ENCODE measurements at regions not wholly inside any gene's neighbourhood (a gene's known extent, or its start where the extent isn't known, plus 50 kb on each side); places are given as distances from the start of the nearest gene placed in this dataset.

GRCh38 chr5:136423944-136424606 lies 58.7 kb upstream of the TRPC7 start:
- Mint-ChIP-seq H3K4me1 (no peaks in the 10 kb centered on the region), H3K36me3 (no peaks in the 10 kb centered on the region), H3K9me3 (peaks cover 2 to 3% of the 10 kb centered on the region in 2 donors), H3K27me3 (ENCODE audit: low read depth in 2 of 2) (peaks cover 0 to 2% of the 10 kb centered on the region in 2 donors), H3K27ac (no peak overlapping the region), H3K4me3 (no peak overlapping the region)
- ATAC-seq: no peak
- no peak for DNase-seq
- peaks cover 4% of the 10 kb centered on the region for H3K9me3 ChIP-seq (ENCODE audit: control insufficient read depth, insufficient read depth, low read length)
- no peaks in the 10 kb centered on the region for H3K4me1 ChIP-seq (ENCODE audit: control insufficient read depth, insufficient read depth, low read length)
- TF ChIP-seq CTCF (IDR thresholded peaks at IDR 0.05): no peak
- WGBS (ENCODE audit: insufficient coverage): 60% methylated on average over 1 of the region's 2 CpGs
- intact Hi-C loops (cut with micrococcal nuclease): no loop called here
- H3K36me3 ChIP-seq (ENCODE audit: control insufficient read depth, insufficient read depth, low read length): no peaks in the 10 kb centered on the region
- H3K4me3 ChIP-seq (ENCODE audit: low read length): no peak overlapping the region
- H3K27me3 ChIP-seq (ENCODE audit: control insufficient read depth, insufficient read depth, low read length): no peaks in the 10 kb centered on the region
- H3K27ac ChIP-seq (ENCODE audit: low read length): no peak overlapping the region

- Histone ChIP-seq H3K27me3 (ENCODE audit: control insufficient read depth, insufficient read depth, low read length) (no peaks in the 10 kb centered on the region), H3K27ac (ENCODE audit: low read length) (no peak overlapping the region), H3K36me3 (ENCODE audit: control insufficient read depth, insufficient read depth, low read length) (no peaks in the 10 kb centered on the region), H3K4me1 (ENCODE audit: control insufficient read depth, insufficient read depth, low read length) (no peaks in the 10 kb centered on the region), H3K9me3 (ENCODE audit: control insufficient read depth, insufficient read depth, low read length) (peaks cover 4% of the 10 kb centered on the region), H3K4me3 (ENCODE audit: low read length) (no peak overlapping the region)
- H3K36me3 Mint-ChIP-seq: no peaks in the 10 kb centered on the region
- TF ChIP-seq CTCF (IDR thresholded peaks at IDR 0.05): no peak
- H3K27ac Mint-ChIP-seq: no peak overlapping the region
- DNase-seq (no peak), ATAC-seq (no peak)
- intact Hi-C loops (cut with micrococcal nuclease): no loop called here
- H3K9me3 Mint-ChIP-seq: peaks cover 0 to 3% of the 10 kb centered on the region in 2 donors
- H3K4me3 Mint-ChIP-seq: no peak overlapping the region
- no peaks in the 10 kb centered on the region for H3K27me3 Mint-ChIP-seq (ENCODE audit: low read depth in 2 of 2)
- WGBS (ENCODE audit: insufficient coverage): 66% methylated on average over 2 of the region's 5 CpGs
- H3K4me1 Mint-ChIP-seq: no peaks in the 10 kb centered on the region
Observed at GRCh38 chr5:136420168-136420898, 55.0 kb upstream of the TRPC7 start.

- no peak for ATAC-seq
- TF ChIP-seq CTCF (IDR thresholded peaks at IDR 0.05): no peak
- Histone ChIP-seq H3K4me1 (ENCODE audit: control insufficient read depth, insufficient read depth, low read length) (no peaks in the 10 kb centered on the region), H3K9me3 (ENCODE audit: control insufficient read depth, insufficient read depth, low read length) (peaks cover 4% of the 10 kb centered on the region), H3K36me3 (ENCODE audit: control insufficient read depth, insufficient read depth, low read length) (no peaks in the 10 kb centered on the region), H3K27ac (ENCODE audit: low read length) (no peak overlapping the region), H3K27me3 (ENCODE audit: control insufficient read depth, insufficient read depth, low read length) (no peaks in the 10 kb centered on the region), H3K4me3 (ENCODE audit: low read length) (no peak overlapping the region)
- no peaks in the 10 kb centered on the region for H3K27me3 Mint-ChIP-seq (ENCODE audit: low read depth in 2 of 2)
- intact Hi-C loops (cut with micrococcal nuclease): no loop called here
- no peak overlapping the region for H3K4me3 Mint-ChIP-seq
- 91% methylated on average over 4 of the region's 4 CpGs for WGBS (ENCODE audit: insufficient coverage)
- no peak for DNase-seq
- H3K9me3 Mint-ChIP-seq: peaks cover 3 to 5% of the 10 kb centered on the region in 2 donors
- no peak overlapping the region for H3K27ac Mint-ChIP-seq
- H3K36me3 Mint-ChIP-seq: no peaks in the 10 kb centered on the region
- H3K4me1 Mint-ChIP-seq: no peaks in the 10 kb centered on the region
Observed at GRCh38 chr5:136418301-136418700, 53.0 kb upstream of the TRPC7 start.

Measured in natural killer cell (primary cell).